MCF 10A (cell line): ENCODE measurements at regions not wholly inside any gene's neighbourhood (a gene's known extent, or its start where the extent isn't known, plus 50 kb on each side); places are given as distances from the start of the nearest gene placed in this dataset.

Experiments used
- BruUV-seq: library from RNA; stranded (reverse); fragments of 400-500 nt; replicated peaks from 2 replicates; lab custom pipeline; 2021; lab: Mats Ljungman, UMichigan
- CTCF ChIA-PET: fragments of 300-600 bp; sonication (Branson Sonifier 250); formaldehyde crosslinking; extraction: SDS; loops from one replicate; lab custom pipeline; 2021; ENCODE audit warnings: antibody characterized with exemption, inconsistent platforms; lab: Yijun Ruan, JAX
- POLR2A ChIA-PET: fragments of 300-600, 350-650 bp; sonication (Branson Sonifier 250); formaldehyde crosslinking; extraction: SDS; loops from one replicate; lab custom pipeline; 2020; ENCODE audit warnings: antibody characterized with exemption, inconsistent platforms; lab: Yijun Ruan, JAX
- DNase-seq: peaks from one replicate; pipeline ENCODE4 v3.0.0-alpha.2; 2018; ENCODE audit not compliant: unreplicated experiment
- H3K27ac Mint-ChIP-seq: one replicate; pipeline ENCODE4 v1.8.0; 2022; ENCODE audit warnings: mild to moderate bottlenecking, low read depth, mixed read lengths; ENCODE audit not compliant: unreplicated experiment
- H3K27me3 Mint-ChIP-seq: one replicate; pipeline ENCODE4 v1.8.0; 2022; ENCODE audit warnings: mixed read lengths; ENCODE audit not compliant: insufficient read depth, unreplicated experiment
- H3K36me3 Mint-ChIP-seq: one replicate; pipeline ENCODE4 v1.8.0; 2022; ENCODE audit warnings: mild to moderate bottlenecking, moderate library complexity, mixed read lengths; ENCODE audit not compliant: insufficient read depth, unreplicated experiment
- H3K4me1 Mint-ChIP-seq: one replicate; pipeline ENCODE4 v1.8.0; 2022; ENCODE audit warnings: mixed read lengths; ENCODE audit not compliant: insufficient read depth, unreplicated experiment
- H3K4me3 Mint-ChIP-seq: one replicate; pipeline ENCODE4 v1.8.0; 2022; ENCODE audit warnings: mild to moderate bottlenecking, moderate library complexity, mixed read lengths; ENCODE audit not compliant: unreplicated experiment
- H3K9me3 Mint-ChIP-seq: one replicate; pipeline ENCODE4 v1.8.0; 2022; ENCODE audit warnings: mixed read lengths; ENCODE audit not compliant: unreplicated experiment
- CTCF ChIP-seq: fragments of 200-600 bp; IDR thresholded peaks from one replicate; pipeline ENCODE4 v1.8.0; 2022; ENCODE audit warnings: antibody characterized with exemption, mild to moderate bottlenecking; ENCODE audit not compliant: unreplicated experiment
- intact Hi-C: fragments of 100-400 bp; cut with micrococcal nuclease; formaldehyde crosslinking; loops from 2 replicates; pipeline ENCODE4 v1.14.1; 2022

- BruUV-seq, result no TSS peak
Observed at GRCh38 chr11:106177311-106177710, 99.8 kb downstream of the AASDHPPT start.

GRCh38 chr11:106178361-106178760, 100.9 kb downstream of the AASDHPPT start:
- CTCF ChIA-PET, result interaction anchor here (0.6 to 1.3 kb wide), 3 partner anchors 27 to 1513 kb away, joined by 3 to 4 read pairs (median 4); no protein-coding TSS in a partner anchor
- POLR2A ChIA-PET, result interaction anchor here (0.7 to 1.0 kb wide), 4 partner anchors 10 to 1044 kb away, joined by 3 to 4 read pairs (median 4); no protein-coding TSS in a partner anchor
- peak; percentile 70 for DNase-seq

More at GRCh38 chr11:106177311-106177710, 99.8 kb downstream of the AASDHPPT start:
- Mint-ChIP-seq H3K27me3 (no peaks in the 10 kb centered on the region), H3K36me3 (no peaks in the 10 kb centered on the region), H3K4me3 (no peak overlapping the region), H3K4me1 (peaks cover 19% of the 10 kb centered on the region), H3K27ac (no peak overlapping the region), H3K9me3 (no peaks in the 10 kb centered on the region)
- no peak for DNase-seq
- no peak for TF ChIP-seq CTCF
- intact Hi-C loops, result no loop called here
- POLR2A ChIA-PET, result no interaction called here
- CTCF ChIA-PET, result interaction anchor here (1.2 kb wide), 1 partner anchor 21 kb away, joined by 5 read pairs; no protein-coding TSS in a partner anchor

GRCh38 chr11:106179048-106179447, 101.6 kb downstream of the AASDHPPT start:
- H3K9me3 Mint-ChIP-seq, result no peaks in the 10 kb centered on the region
- DNase-seq, result no peak
- peaks cover 6% of the 10 kb centered on the region for H3K4me1 Mint-ChIP-seq
- H3K4me3 Mint-ChIP-seq, result no peak overlapping the region
- ChIA-PET POLR2A (interaction anchor here (0.6 to 1.0 kb wide), 5 partner anchors 10 to 1043 kb away, joined by 3 to 4 read pairs (median 3); no protein-coding TSS in a partner anchor), CTCF (interaction anchor here (0.6 to 1.3 kb wide), 3 partner anchors 28 to 1512 kb away, joined by 3 to 4 read pairs (median 4); no protein-coding TSS in a partner anchor)
- no peaks in the 10 kb centered on the region for H3K27me3 Mint-ChIP-seq
- TF ChIP-seq CTCF, result no peak
- H3K27ac Mint-ChIP-seq, result no peak overlapping the region
- no peaks in the 10 kb centered on the region for H3K36me3 Mint-ChIP-seq
- intact Hi-C loops, result no loop called here
- no TSS peak for BruUV-seq

More at GRCh38 chr11:106178361-106178760, 100.9 kb downstream of the AASDHPPT start:
- Mint-ChIP-seq H3K27me3 (no peaks in the 10 kb centered on the region), H3K9me3 (no peaks in the 10 kb centered on the region), H3K27ac (peak overlapping the region; percentile 52), H3K4me1 (peaks cover 12% of the 10 kb centered on the region), H3K36me3 (no peaks in the 10 kb centered on the region), H3K4me3 (no peak overlapping the region)
- no peak for TF ChIP-seq CTCF
- intact Hi-C loops, result no loop called here
- BruUV-seq, result no TSS peak

- H3K4me3 Mint-ChIP-seq, result no peak overlapping the region
- no TSS peak for BruUV-seq
- DNase-seq, result no peak
- intact Hi-C loops, result no loop called here
- no peaks in the 10 kb centered on the region for H3K27me3 Mint-ChIP-seq
- TF ChIP-seq CTCF, result no peak
- peaks cover 6% of the 10 kb centered on the region for H3K36me3 Mint-ChIP-seq
- ChIA-PET CTCF (interaction anchor here (0.6 to 0.8 kb wide), 2 partner anchors 17 to 1383 kb away, joined by 3 to 5 read pairs; no protein-coding TSS in a partner anchor), POLR2A (interaction anchor here (0.7 to 1.2 kb wide), 2 partner anchors 13 to 16 kb away, joined by 3 read pairs; no protein-coding TSS in a partner anchor)
- no peaks in the 10 kb centered on the region for H3K9me3 Mint-ChIP-seq
- H3K4me1 Mint-ChIP-seq, result no peaks in the 10 kb centered on the region
- H3K27ac Mint-ChIP-seq, result no peak overlapping the region
Observed at GRCh38 chr11:106186630-106187029, 109.2 kb downstream of the AASDHPPT start.
